ENCODE measurements at regions not wholly inside any gene's neighbourhood (a gene's known extent, or its start where the extent isn't known, plus 50 kb on each side); places are given as distances from the start of the nearest gene placed in this dataset.

DNA sequence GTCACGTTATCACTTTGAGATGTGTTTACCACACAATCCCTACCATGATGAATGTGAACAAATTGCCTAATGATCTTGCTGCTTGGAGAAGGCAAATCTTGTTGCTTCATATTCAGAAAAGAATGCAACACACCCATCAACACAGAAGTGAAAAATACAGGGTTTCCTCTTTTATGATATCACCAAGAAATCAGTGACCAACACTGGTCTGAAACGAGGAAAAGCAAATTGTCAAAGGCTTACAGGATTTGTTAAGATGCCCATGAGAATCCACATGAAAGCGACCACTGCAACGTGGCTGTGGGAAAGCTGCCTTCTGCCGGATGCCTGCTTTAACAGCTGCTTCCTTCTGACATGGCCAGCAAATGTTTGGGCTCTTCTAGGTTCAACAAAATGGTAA lies 397.6 kb upstream of the LRATD1 start:
- TF ChIP-seq HDAC2 (IDR thresholded peaks at IDR 0.05) (no peak), RNF2 (IDR thresholded peaks at IDR 0.05; ENCODE audit: borderline replicate concordance, low read depth) (no peak), NFE2L2 (conservative IDR thresholded peaks at IDR 0.05; ENCODE audit: low read length) (no peak), EHMT2 (IDR thresholded peaks at IDR 0.05; ENCODE audit: low read depth) (no peak)
- TF ChIP-seq, protein P1, sequence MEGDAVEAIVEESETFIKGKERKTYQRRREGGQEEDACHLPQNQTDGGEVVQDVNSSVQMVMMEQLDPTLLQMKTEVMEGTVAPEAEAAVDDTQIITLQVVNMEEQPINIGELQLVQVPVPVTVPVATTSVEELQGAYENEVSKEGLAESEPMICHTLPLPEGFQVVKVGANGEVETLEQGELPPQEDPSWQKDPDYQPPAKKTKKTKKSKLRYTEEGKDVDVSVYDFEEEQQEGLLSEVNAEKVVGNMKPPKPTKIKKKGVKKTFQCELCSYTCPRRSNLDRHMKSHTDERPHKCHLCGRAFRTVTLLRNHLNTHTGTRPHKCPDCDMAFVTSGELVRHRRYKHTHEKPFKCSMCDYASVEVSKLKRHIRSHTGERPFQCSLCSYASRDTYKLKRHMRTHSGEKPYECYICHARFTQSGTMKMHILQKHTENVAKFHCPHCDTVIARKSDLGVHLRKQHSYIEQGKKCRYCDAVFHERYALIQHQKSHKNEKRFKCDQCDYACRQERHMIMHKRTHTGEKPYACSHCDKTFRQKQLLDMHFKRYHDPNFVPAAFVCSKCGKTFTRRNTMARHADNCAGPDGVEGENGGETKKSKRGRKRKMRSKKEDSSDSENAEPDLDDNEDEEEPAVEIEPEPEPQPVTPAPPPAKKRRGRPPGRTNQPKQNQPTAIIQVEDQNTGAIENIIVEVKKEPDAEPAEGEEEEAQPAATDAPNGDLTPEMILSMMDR (IDR thresholded peaks at IDR 0.05) = no peak

Data from A549 (cell line).